ENCODE measurements at regions not wholly inside any gene's neighbourhood (a gene's known extent, or its start where the extent isn't known, plus 50 kb on each side); places are given as distances from the start of the nearest gene placed in this dataset.
"Not testable (repeated sequence)": the region's sequence is repeated elsewhere in the genome, so short reads cannot be mapped to it uniquely, and the experiment has no call there.

GRCh38 chr3:195999176-195999575, 82.7 kb downstream of the TFRC start:
- not testable (repeated sequence) for H3K27me3 ChIP-seq (ENCODE audit: control insufficient read depth in 5 of 5, insufficient read depth in 4 of 5, low read length in 5 of 5); H3K27ac ChIP-seq (ENCODE audit: low read depth, low read length); H3K9me3 ChIP-seq (ENCODE audit: control insufficient read depth in 5 of 5, low read length in 5 of 5); H3K36me3 ChIP-seq (ENCODE audit: control insufficient read depth in 5 of 5, insufficient read depth in 5 of 5, low read length in 5 of 5); H3K4me1 ChIP-seq (ENCODE audit: control insufficient read depth in 5 of 5, insufficient read depth in 5 of 5, low read length in 5 of 5); H3K9ac ChIP-seq (ENCODE audit: low read length in 5 of 5); H3K4me3 ChIP-seq (ENCODE audit: low read depth in 1 of 5, low read length in 5 of 5)

- not testable (repeated sequence) for H3K27ac ChIP-seq (ENCODE audit: low read depth, low read length); H3K27me3 ChIP-seq (ENCODE audit: control insufficient read depth in 5 of 5, insufficient read depth in 4 of 5, low read length in 5 of 5); H3K4me3 ChIP-seq (ENCODE audit: low read depth in 1 of 5, low read length in 5 of 5); H3K36me3 ChIP-seq (ENCODE audit: control insufficient read depth in 5 of 5, insufficient read depth in 5 of 5, low read length in 5 of 5); H3K9me3 ChIP-seq (ENCODE audit: control insufficient read depth in 5 of 5, low read length in 5 of 5); H3K4me1 ChIP-seq (ENCODE audit: control insufficient read depth in 5 of 5, insufficient read depth in 5 of 5, low read length in 5 of 5); H3K9ac ChIP-seq (ENCODE audit: low read length in 5 of 5)
Measured at GRCh38 chr3:195996314-195996713, 85.6 kb downstream of the TFRC start.

- H3K9ac ChIP-seq (ENCODE audit: low read length in 5 of 5); H3K36me3 ChIP-seq (ENCODE audit: control insufficient read depth in 5 of 5, insufficient read depth in 5 of 5, low read length in 5 of 5); H3K27me3 ChIP-seq (ENCODE audit: control insufficient read depth in 5 of 5, insufficient read depth in 4 of 5, low read length in 5 of 5); H3K27ac ChIP-seq (ENCODE audit: low read depth, low read length); H3K4me3 ChIP-seq (ENCODE audit: low read depth in 1 of 5, low read length in 5 of 5); H3K9me3 ChIP-seq (ENCODE audit: control insufficient read depth in 5 of 5, low read length in 5 of 5); H3K4me1 ChIP-seq (ENCODE audit: control insufficient read depth in 5 of 5, insufficient read depth in 5 of 5, low read length in 5 of 5): not testable (repeated sequence)
Measured at GRCh38 chr3:195994343-195994742, 86.0 kb upstream of the TNK2 start.

GRCh38 chr3:195993671-195994070, 85.3 kb upstream of the TNK2 start:
- not testable (repeated sequence) for H3K9ac ChIP-seq (ENCODE audit: low read length in 5 of 5); H3K27me3 ChIP-seq (ENCODE audit: control insufficient read depth in 5 of 5, insufficient read depth in 4 of 5, low read length in 5 of 5); H3K27ac ChIP-seq (ENCODE audit: low read depth, low read length); H3K36me3 ChIP-seq (ENCODE audit: control insufficient read depth in 5 of 5, insufficient read depth in 5 of 5, low read length in 5 of 5); H3K9me3 ChIP-seq (ENCODE audit: control insufficient read depth in 5 of 5, low read length in 5 of 5); H3K4me1 ChIP-seq (ENCODE audit: control insufficient read depth in 5 of 5, insufficient read depth in 5 of 5, low read length in 5 of 5); H3K4me3 ChIP-seq (ENCODE audit: low read depth in 1 of 5, low read length in 5 of 5)

- not testable (repeated sequence) for H3K27me3 ChIP-seq (ENCODE audit: control insufficient read depth in 5 of 5, insufficient read depth in 4 of 5, low read length in 5 of 5); H3K9ac ChIP-seq (ENCODE audit: low read length in 5 of 5); H3K36me3 ChIP-seq (ENCODE audit: control insufficient read depth in 5 of 5, insufficient read depth in 5 of 5, low read length in 5 of 5); H3K9me3 ChIP-seq (ENCODE audit: control insufficient read depth in 5 of 5, low read length in 5 of 5); H3K27ac ChIP-seq (ENCODE audit: low read depth, low read length); H3K4me3 ChIP-seq (ENCODE audit: low read depth in 1 of 5, low read length in 5 of 5); H3K4me1 ChIP-seq (ENCODE audit: control insufficient read depth in 5 of 5, insufficient read depth in 5 of 5, low read length in 5 of 5)
Measured at GRCh38 chr3:195992956-195993595, 84.7 kb upstream of the TNK2 start.

GRCh38 chr3:195991986-195992385, 83.6 kb upstream of the TNK2 start:
- not testable (repeated sequence) for H3K4me1 ChIP-seq (ENCODE audit: control insufficient read depth in 5 of 5, insufficient read depth in 5 of 5, low read length in 5 of 5); H3K9ac ChIP-seq (ENCODE audit: low read length in 5 of 5); H3K27me3 ChIP-seq (ENCODE audit: control insufficient read depth in 5 of 5, insufficient read depth in 4 of 5, low read length in 5 of 5); H3K9me3 ChIP-seq (ENCODE audit: control insufficient read depth in 5 of 5, low read length in 5 of 5); H3K27ac ChIP-seq (ENCODE audit: low read depth, low read length); H3K36me3 ChIP-seq (ENCODE audit: control insufficient read depth in 5 of 5, insufficient read depth in 5 of 5, low read length in 5 of 5); H3K4me3 ChIP-seq (ENCODE audit: low read depth in 1 of 5, low read length in 5 of 5)

- not testable (repeated sequence) for H3K4me1 ChIP-seq (ENCODE audit: control insufficient read depth in 5 of 5, insufficient read depth in 5 of 5, low read length in 5 of 5); H3K27me3 ChIP-seq (ENCODE audit: control insufficient read depth in 5 of 5, insufficient read depth in 4 of 5, low read length in 5 of 5); H3K9me3 ChIP-seq (ENCODE audit: control insufficient read depth in 5 of 5, low read length in 5 of 5); H3K9ac ChIP-seq (ENCODE audit: low read length in 5 of 5); H3K4me3 ChIP-seq (ENCODE audit: low read depth in 1 of 5, low read length in 5 of 5); H3K36me3 ChIP-seq (ENCODE audit: control insufficient read depth in 5 of 5, insufficient read depth in 5 of 5, low read length in 5 of 5); H3K27ac ChIP-seq (ENCODE audit: low read depth, low read length)
Measured at GRCh38 chr3:195991243-195991642, 82.9 kb upstream of the TNK2 start.

GRCh38 chr3:195990841-195991174, 82.5 kb upstream of the TNK2 start:
- H3K27me3 ChIP-seq (ENCODE audit: control insufficient read depth in 5 of 5, insufficient read depth in 4 of 5, low read length in 5 of 5); H3K9me3 ChIP-seq (ENCODE audit: control insufficient read depth in 5 of 5, low read length in 5 of 5); H3K4me1 ChIP-seq (ENCODE audit: control insufficient read depth in 5 of 5, insufficient read depth in 5 of 5, low read length in 5 of 5); H3K36me3 ChIP-seq (ENCODE audit: control insufficient read depth in 5 of 5, insufficient read depth in 5 of 5, low read length in 5 of 5): not testable (repeated sequence)
- Histone ChIP-seq H3K4me3 (ENCODE audit: low read depth in 1 of 5, low read length in 5 of 5) (peak overlapping the region; percentile 61 to 76 (median 71)), H3K9ac (ENCODE audit: low read length in 5 of 5) (peak overlapping the region in 3 of 5 donors; percentile 73 to 85 (median 83)), H3K27ac (ENCODE audit: low read depth, low read length) (peak overlapping the region; percentile 57)

- not testable (repeated sequence) for H3K27me3 ChIP-seq (ENCODE audit: control insufficient read depth in 5 of 5, insufficient read depth in 4 of 5, low read length in 5 of 5); H3K4me1 ChIP-seq (ENCODE audit: control insufficient read depth in 5 of 5, insufficient read depth in 5 of 5, low read length in 5 of 5); H3K9me3 ChIP-seq (ENCODE audit: control insufficient read depth in 5 of 5, low read length in 5 of 5); H3K36me3 ChIP-seq (ENCODE audit: control insufficient read depth in 5 of 5, insufficient read depth in 5 of 5, low read length in 5 of 5)
- Histone ChIP-seq H3K9ac (ENCODE audit: low read length in 5 of 5) (peak overlapping the region in 3 of 5 donors; percentile 73 to 85 (median 83)), H3K4me3 (ENCODE audit: low read depth in 1 of 5, low read length in 5 of 5) (peak overlapping the region; percentile 61 to 76 (median 71)), H3K27ac (ENCODE audit: low read depth, low read length) (peak overlapping the region; percentile 57)
Measured at GRCh38 chr3:195989921-195990840, 81.8 kb upstream of the TNK2 start.

GRCh38 chr3:195989197-195989920, 81.0 kb upstream of the TNK2 start:
- Histone ChIP-seq H3K9ac (ENCODE audit: low read length in 5 of 5) (peak overlapping the region in 2 of 5 donors; percentile 59 to 68), H3K4me3 (ENCODE audit: low read depth in 1 of 5, low read length in 5 of 5) (peak overlapping the region in 4 of 5 donors; percentile 57 to 72 (median 62))
- H3K36me3 ChIP-seq (ENCODE audit: control insufficient read depth in 5 of 5, insufficient read depth in 5 of 5, low read length in 5 of 5); H3K27me3 ChIP-seq (ENCODE audit: control insufficient read depth in 5 of 5, insufficient read depth in 4 of 5, low read length in 5 of 5); H3K27ac ChIP-seq (ENCODE audit: low read depth, low read length); H3K9me3 ChIP-seq (ENCODE audit: control insufficient read depth in 5 of 5, low read length in 5 of 5); H3K4me1 ChIP-seq (ENCODE audit: control insufficient read depth in 5 of 5, insufficient read depth in 5 of 5, low read length in 5 of 5): not testable (repeated sequence)
